Right lobe of liver (tissue), 4 donors: ENCODE measurements at regions not wholly inside any gene's neighbourhood (a gene's known extent, or its start where the extent isn't known, plus 50 kb on each side); places are given as distances from the start of the nearest gene placed in this dataset.

Experiments used
- CTCF ChIP-seq, 4 donors: fragments of 200-600 bp in 3 of 4; fragments of 450-650 bp in 1 of 4; IDR thresholded peaks; one replicate each; pipeline versions ENCODE4 v1.5.1 to v1.8.0; 2016 to 2022; ENCODE audit warnings: antibody characterized with exemption in 4 of 4, mild to moderate bottlenecking in 2 of 4
- POLR2A ChIP-seq: fragments of 450-650 bp; IDR thresholded peaks from one replicate; pipeline ENCODE4 v1.6.1; 2017; ENCODE audit warnings: antibody characterized with exemption, mild to moderate bottlenecking
- donor health status: DM: no; HTN: no; CAD: no.
- donor health status: DM: no; HTN: no; CAD: no.
- donor health status: DM: no; HTN: yes; CAD: no.

DNA sequence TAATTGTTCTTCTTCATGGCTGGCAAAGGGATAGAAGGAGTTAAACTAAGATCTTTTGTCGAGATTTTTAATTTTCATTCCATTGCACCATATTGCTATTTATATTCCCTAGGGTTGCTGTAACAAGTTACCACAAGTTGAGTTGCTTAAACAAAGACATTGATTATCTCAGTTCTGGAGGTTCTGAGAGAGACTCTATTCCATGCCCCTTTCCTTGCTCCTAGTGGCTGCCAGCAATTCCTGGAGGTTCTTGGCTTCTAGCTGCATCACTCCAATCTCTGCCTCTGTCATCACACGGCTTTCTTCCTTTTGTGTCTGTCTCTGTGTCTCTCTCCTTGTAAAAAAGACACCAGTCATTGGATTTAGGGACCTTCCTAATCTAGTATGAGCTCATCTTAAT, 136.6 kb upstream of the DAB2 start:
- TF ChIP-seq POLR2A (no peak), CTCF (IDR thresholded peaks at IDR 0.05) (no peak)
